ENCODE measurements at regions not wholly inside any gene's neighbourhood (a gene's known extent, or its start where the extent isn't known, plus 50 kb on each side); places are given as distances from the start of the nearest gene placed in this dataset.
"Not testable (repeated sequence)": the region's sequence is repeated elsewhere in the genome, so short reads cannot be mapped to it uniquely, and the experiment has no call there.

GRCh38 chr6:67839818-67840217 lies 795.3 kb upstream of the ADGRB3 start:
- DNase-seq: no peak

GRCh38 chr6:67825201-67825895 lies 809.7 kb upstream of the ADGRB3 start:
- no peak for DNase-seq

- no peak for DNase-seq
These were observed 816.8 kb upstream of the ADGRB3 start for GRCh38 chr6:67818322-67818721.

- DNase-seq: no peak
These were observed 819.5 kb upstream of the ADGRB3 start for GRCh38 chr6:67815623-67816022.

GRCh38 chr6:67814262-67814661 lies 820.8 kb upstream of the ADGRB3 start:
- no peak for DNase-seq

GRCh38 chr6:67812693-67813092 lies 822.4 kb upstream of the ADGRB3 start:
- DNase-seq: no peak

- no peak for DNase-seq
These were observed 823.0 kb upstream of the ADGRB3 start for GRCh38 chr6:67812125-67812524.

GRCh38 chr6:67811239-67812037 lies 823.6 kb upstream of the ADGRB3 start:
- DNase-seq: no peak

GRCh38 chr6:67804808-67805207 lies 830.3 kb upstream of the ADGRB3 start:
- DNase-seq: not testable (repeated sequence)

- DNase-seq: no peak
These were observed 832.3 kb upstream of the ADGRB3 start for GRCh38 chr6:67802771-67803170.

- no peak for DNase-seq
These were observed 842.1 kb upstream of the ADGRB3 start for GRCh38 chr6:67792996-67793395.

- no peak for DNase-seq
These were observed 844.5 kb upstream of the ADGRB3 start for GRCh38 chr6:67790569-67790968.

GRCh38 chr6:67787119-67787518 lies 848.0 kb upstream of the ADGRB3 start:
- DNase-seq: not testable (repeated sequence)

GRCh38 chr6:67779876-67780275 lies 855.2 kb upstream of the ADGRB3 start:
- DNase-seq: no peak

GRCh38 chr6:67775333-67775732 lies 859.7 kb upstream of the ADGRB3 start:
- no peak for DNase-seq

- DNase-seq: no peak
These were observed 866.1 kb upstream of the ADGRB3 start for GRCh38 chr6:67768972-67769371.

GRCh38 chr6:67767046-67767822 lies 867.8 kb upstream of the ADGRB3 start:
- DNase-seq: not testable (repeated sequence)

GRCh38 chr6:67766057-67766456 lies 869.0 kb upstream of the ADGRB3 start:
- no peak for DNase-seq

- no peak for DNase-seq
These were observed 876.1 kb upstream of the ADGRB3 start for GRCh38 chr6:67759001-67759400.

GRCh38 chr6:67757465-67758033 lies 877.5 kb upstream of the ADGRB3 start:
- no peak for DNase-seq

GRCh38 chr6:67748521-67748920 lies 886.6 kb upstream of the ADGRB3 start:
- no peak for DNase-seq

- DNase-seq: no peak
These were observed 898.3 kb upstream of the ADGRB3 start for GRCh38 chr6:67736816-67737215.

GRCh38 chr6:67736161-67736560 lies 898.9 kb upstream of the ADGRB3 start:
- no peak for DNase-seq

Data from CD4-positive, alpha-beta T cell treated with Interleukin-4 for 1 hour (primary cell).